IPS-20b (cell line): ENCODE measurements at regions not wholly inside any gene's neighbourhood (a gene's known extent, or its start where the extent isn't known, plus 50 kb on each side); places are given as distances from the start of the nearest gene placed in this dataset.
"Not testable (repeated sequence)": the region's sequence is repeated elsewhere in the genome, so short reads cannot be mapped to it uniquely, and the experiment has no call there.

Source experiments
- H3K27ac ChIP-seq: one replicate; pipeline ENCODE4 v1.5.1; 2013; ENCODE audit warnings: low read length
- H3K27me3 ChIP-seq: 2 replicates; pipeline ENCODE4 v1.6.1; 2013; ENCODE audit warnings: mild to moderate bottlenecking, low read length, inconsistent platforms; ENCODE audit not compliant: insufficient read depth
- H3K36me3 ChIP-seq: 2 replicates; pipeline ENCODE4 v1.6.1; 2013; ENCODE audit warnings: low read depth, mild to moderate bottlenecking, inconsistent platforms, low read length, moderate library complexity; ENCODE audit not compliant: insufficient read depth
- H3K4me1 ChIP-seq: 2 replicates; pipeline ENCODE4 v1.6.1; 2013; ENCODE audit warnings: mild to moderate bottlenecking, control low read depth, inconsistent platforms, low read length, moderate library complexity; ENCODE audit not compliant: insufficient read depth
- H3K4me3 ChIP-seq: 2 replicates; pipeline ENCODE4 v1.5.1; 2013; ENCODE audit warnings: mild to moderate bottlenecking, low read length, inconsistent platforms
- H3K9ac ChIP-seq: 2 replicates; pipeline ENCODE4 v1.6.1; 2013; ENCODE audit warnings: low read depth, mild to moderate bottlenecking, inconsistent platforms, low read length, moderate library complexity
- H3K9me3 ChIP-seq: 2 replicates; pipeline ENCODE4 v1.6.1; 2013; ENCODE audit warnings: mild to moderate bottlenecking, low read depth, low read length, inconsistent platforms; ENCODE audit not compliant: insufficient read depth

- not testable (repeated sequence) for H3K9ac ChIP-seq, H3K4me1 ChIP-seq, H3K27me3 ChIP-seq, H3K4me3 ChIP-seq, H3K27ac ChIP-seq, H3K9me3 ChIP-seq, H3K36me3 ChIP-seq
Observed at GRCh38 chrX:138962419-138962818, 250.9 kb upstream of the FGF13 start.

GRCh38 chrX:138954976-138955375 is 243.5 kb upstream of the FGF13 start:
- Histone ChIP-seq H3K4me3 (no peak overlapping the region), H3K27me3 (no peaks in the 10 kb centered on the region), H3K9me3 (no peaks in the 10 kb centered on the region), H3K9ac (no peak overlapping the region), H3K4me1 (no peaks in the 10 kb centered on the region), H3K36me3 (no peaks in the 10 kb centered on the region), H3K27ac (no peak overlapping the region)

- Histone ChIP-seq H3K4me1 (no peaks in the 10 kb centered on the region), H3K4me3 (no peak overlapping the region), H3K9ac (no peak overlapping the region), H3K9me3 (no peaks in the 10 kb centered on the region), H3K27me3 (no peaks in the 10 kb centered on the region), H3K36me3 (no peaks in the 10 kb centered on the region), H3K27ac (no peak overlapping the region)
Observed at GRCh38 chrX:138946926-138947325, 235.4 kb upstream of the FGF13 start.

- no peaks in the 10 kb centered on the region for H3K4me1 ChIP-seq
- no peak overlapping the region for H3K9ac ChIP-seq
- no peak overlapping the region for H3K4me3 ChIP-seq
- no peaks in the 10 kb centered on the region for H3K9me3 ChIP-seq
- no peaks in the 10 kb centered on the region for H3K36me3 ChIP-seq
- no peak overlapping the region for H3K27ac ChIP-seq
- no peaks in the 10 kb centered on the region for H3K27me3 ChIP-seq
Observed at GRCh38 chrX:138945219-138945618, 233.7 kb upstream of the FGF13 start.

GRCh38 chrX:138939038-138939437 is 227.5 kb upstream of the FGF13 start:
- Histone ChIP-seq H3K4me1 (no peaks in the 10 kb centered on the region), H3K9ac (no peak overlapping the region), H3K36me3 (no peaks in the 10 kb centered on the region), H3K27ac (no peak overlapping the region), H3K27me3 (no peaks in the 10 kb centered on the region), H3K4me3 (no peak overlapping the region), H3K9me3 (no peaks in the 10 kb centered on the region)

DNA sequence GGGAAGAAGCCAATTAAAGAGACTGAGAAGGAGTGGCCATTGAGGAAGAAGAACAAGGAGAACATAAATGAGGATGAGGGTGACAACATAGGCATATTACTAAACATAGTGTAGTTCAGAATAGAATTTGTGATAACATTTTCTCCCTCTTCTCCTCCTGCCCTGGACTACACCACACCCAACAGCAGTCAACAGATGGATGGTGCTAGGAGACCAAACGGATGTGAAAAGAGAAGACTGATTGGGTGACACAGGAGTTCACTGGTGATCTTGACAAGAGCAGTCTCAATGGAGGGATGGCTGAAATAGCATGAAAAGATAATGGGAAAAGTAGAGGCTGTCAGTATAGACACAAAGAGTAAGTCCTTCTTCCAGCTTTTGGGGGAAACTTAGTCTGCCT is 226.5 kb upstream of the FGF13 start:
- no peaks in the 10 kb centered on the region for H3K9me3 ChIP-seq
- H3K27me3 ChIP-seq, result no peaks in the 10 kb centered on the region

GRCh38 chrX:138931212-138931611 is 219.7 kb upstream of the FGF13 start:
- H3K27ac ChIP-seq, result no peak overlapping the region
- H3K4me1 ChIP-seq, result no peaks in the 10 kb centered on the region
- H3K27me3 ChIP-seq, result no peaks in the 10 kb centered on the region
- no peaks in the 10 kb centered on the region for H3K36me3 ChIP-seq
- no peaks in the 10 kb centered on the region for H3K9me3 ChIP-seq
- no peak overlapping the region for H3K4me3 ChIP-seq
- no peak overlapping the region for H3K9ac ChIP-seq

More for the DNA sequence above, 226.5 kb upstream of the FGF13 start:
- Histone ChIP-seq H3K4me1 (no peaks in the 10 kb centered on the region), H3K4me3 (no peak overlapping the region), H3K36me3 (no peaks in the 10 kb centered on the region), H3K27ac (no peak overlapping the region), H3K9ac (no peak overlapping the region)

DNA sequence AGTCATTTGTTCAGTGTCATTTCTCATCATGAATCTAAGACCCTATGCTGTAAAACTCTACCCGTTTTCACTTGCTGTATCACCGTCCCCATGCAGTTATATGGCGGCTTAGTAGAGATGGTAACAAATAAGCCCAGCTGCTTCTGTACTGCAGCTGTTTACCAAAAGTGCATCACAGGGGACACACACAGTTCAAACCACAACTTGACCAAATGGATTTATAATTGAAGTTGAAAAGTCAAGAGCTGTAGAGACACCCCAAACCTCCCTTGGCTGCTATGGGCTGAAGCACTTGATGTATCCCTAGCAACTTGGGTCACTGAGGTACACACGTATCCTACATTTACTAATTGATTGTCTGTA is 219.0 kb upstream of the FGF13 start:
- Histone ChIP-seq H3K27ac (no peak overlapping the region), H3K4me3 (no peak overlapping the region), H3K4me1 (no peaks in the 10 kb centered on the region), H3K9ac (no peak overlapping the region), H3K36me3 (no peaks in the 10 kb centered on the region), H3K27me3 (no peaks in the 10 kb centered on the region), H3K9me3 (no peaks in the 10 kb centered on the region)

DNA sequence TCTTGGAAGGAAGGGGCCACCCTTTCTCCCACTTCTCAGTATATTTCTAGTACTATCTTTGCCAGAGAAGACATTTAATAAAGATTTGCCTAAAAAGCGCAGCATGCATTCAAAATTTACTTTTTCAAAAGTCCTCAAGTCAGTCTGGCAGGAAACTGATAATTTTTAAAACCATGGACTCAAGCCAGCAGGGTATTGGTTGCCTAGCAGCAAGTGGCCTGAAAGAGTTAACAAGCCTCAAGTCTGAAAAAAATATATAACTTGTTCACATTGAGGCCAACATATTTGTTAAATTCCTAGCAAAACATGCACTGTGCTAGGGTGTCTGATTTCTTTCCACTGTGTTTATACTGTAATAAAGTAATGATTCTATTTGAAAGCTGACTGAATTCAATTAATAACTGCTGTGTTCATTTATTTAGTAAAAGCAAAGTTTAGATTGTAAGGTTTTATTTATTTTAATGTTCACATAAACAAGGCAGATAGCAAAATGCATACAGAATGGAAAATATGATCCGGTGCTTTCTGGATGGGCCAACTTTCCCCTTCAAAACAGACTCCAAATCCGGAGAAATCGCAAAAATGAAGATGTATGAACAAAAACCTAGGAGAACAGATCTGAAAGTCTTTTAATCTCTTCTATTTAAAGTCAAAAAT is 218.5 kb upstream of the FGF13 start:
- Histone ChIP-seq H3K4me3 (no peak overlapping the region), H3K4me1 (no peaks in the 10 kb centered on the region), H3K9ac (no peak overlapping the region), H3K9me3 (no peaks in the 10 kb centered on the region), H3K27ac (no peak overlapping the region), H3K27me3 (no peaks in the 10 kb centered on the region), H3K36me3 (no peaks in the 10 kb centered on the region)

DNA sequence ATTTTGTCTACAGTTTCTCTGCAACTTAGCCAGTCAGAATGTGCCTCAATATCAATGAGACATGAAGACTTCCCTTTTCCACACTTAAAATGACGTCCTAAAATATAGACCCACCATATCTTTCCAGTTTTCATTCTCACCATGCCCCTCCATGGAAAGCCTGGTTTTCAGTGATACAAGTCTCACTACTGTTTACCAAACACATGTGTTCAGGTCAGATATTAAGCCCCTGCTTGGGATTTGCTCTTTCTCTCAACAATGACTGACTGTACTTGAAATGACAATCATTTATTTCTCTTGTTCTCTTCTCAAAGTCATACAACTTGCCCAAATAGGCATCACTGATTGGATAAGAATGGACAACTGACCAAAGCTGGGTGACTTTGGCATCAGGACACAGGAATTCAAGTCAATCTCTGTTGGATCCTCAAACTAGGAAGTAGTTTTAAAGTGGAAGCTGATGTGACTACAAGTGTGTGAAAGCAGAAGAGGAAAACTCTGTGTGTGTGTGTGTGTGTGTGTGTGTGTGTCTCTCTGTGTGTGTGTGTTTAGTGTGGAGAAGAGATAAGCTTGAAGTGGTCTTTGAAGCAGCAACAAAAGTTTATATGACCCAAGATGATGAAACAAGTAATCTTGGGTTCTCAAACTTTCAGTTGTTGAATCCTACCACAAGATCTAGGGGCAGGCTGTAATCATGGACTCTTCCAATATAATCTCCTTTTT is 217.4 kb upstream of the FGF13 start:
- no peaks in the 10 kb centered on the region for H3K9me3 ChIP-seq
- H3K27me3 ChIP-seq, result no peaks in the 10 kb centered on the region
- H3K27ac ChIP-seq, result no peak overlapping the region
- no peak overlapping the region for H3K9ac ChIP-seq
- H3K4me1 ChIP-seq, result no peaks in the 10 kb centered on the region
- H3K4me3 ChIP-seq, result no peak overlapping the region
- H3K36me3 ChIP-seq, result no peaks in the 10 kb centered on the region

DNA sequence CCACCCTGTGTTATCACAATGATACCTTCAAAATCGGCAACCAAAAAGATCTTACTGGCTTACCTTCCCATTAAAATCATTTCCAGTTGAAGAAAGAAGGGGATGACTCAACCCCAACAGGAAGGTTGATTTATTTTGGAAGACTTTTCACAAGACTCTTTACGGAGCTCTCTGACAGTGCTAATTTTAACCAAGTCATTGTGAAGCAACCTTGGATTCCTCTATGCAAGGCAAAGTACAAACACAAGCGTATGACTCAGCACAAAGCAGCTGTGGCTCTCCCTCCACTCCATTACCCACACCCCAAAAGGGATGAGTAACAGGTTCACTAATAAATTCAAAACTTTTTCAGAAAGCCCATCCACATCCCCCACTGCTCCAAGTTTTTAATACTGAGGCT is 213.8 kb upstream of the FGF13 start:
- no peaks in the 10 kb centered on the region for H3K9me3 ChIP-seq
- H3K36me3 ChIP-seq, result no peaks in the 10 kb centered on the region
- no peak overlapping the region for H3K9ac ChIP-seq
- H3K4me3 ChIP-seq, result no peak overlapping the region
- no peak overlapping the region for H3K27ac ChIP-seq
- no peaks in the 10 kb centered on the region for H3K27me3 ChIP-seq
- H3K4me1 ChIP-seq, result no peaks in the 10 kb centered on the region

- no peaks in the 10 kb centered on the region for H3K27me3 ChIP-seq
Observed at GRCh38 chrX:138923805-138924204, 212.3 kb upstream of the FGF13 start.

More at GRCh38 chrX:138923805-138924204, 212.3 kb upstream of the FGF13 start:
- Histone ChIP-seq H3K36me3 (no peaks in the 10 kb centered on the region), H3K4me3 (no peak overlapping the region), H3K27ac (no peak overlapping the region), H3K4me1 (no peaks in the 10 kb centered on the region), H3K9me3 (no peaks in the 10 kb centered on the region), H3K9ac (no peak overlapping the region)
